K562 (cell line): ENCODE measurements at regions not wholly inside any gene's neighbourhood (a gene's known extent, or its start where the extent isn't known, plus 50 kb on each side); places are given as distances from the start of the nearest gene placed in this dataset.

Experiments
- ATAC-seq: fragments of 200-7000 bp; cut with Tn5 transposase; 3 replicates; pipeline ENCODE4 v1.9.1; 2020; ENCODE audit warnings: moderate library complexity
- BruUV-seq: library from RNA; stranded (reverse); fragments of 400-500 nt; replicated peaks from 2 replicates; lab custom pipeline; 2021; lab: Mats Ljungman, UMichigan
- CTCF ChIA-PET: fragments of 300-600 bp; formaldehyde crosslinking; extraction: SDS; loops from one replicate; lab custom pipeline; 2021; ENCODE audit warnings: low intra/inter-chr PET ratio; lab: Yijun Ruan, JAX
- POLR2A ChIA-PET: fragments of 300-600, 350-650 bp; sonication (Branson Sonifier 250); formaldehyde crosslinking; extraction: SDS; loops from one replicate; lab custom pipeline; 2021; ENCODE audit warnings: antibody characterized with exemption, inconsistent platforms; lab: Yijun Ruan, JAX
- DNase-seq, 4 experiments: peaks; one replicate each; pipeline versions ENCODE4 v3.0.0 to v3.0.0-alpha.2; 2011 to 2018; ENCODE audit warnings: low spot score in 3 of 4, mixed read lengths in 3 of 4; ENCODE audit errors: extremely low read depth in 1 of 4
- FAIRE-seq: peaks from 2 replicates; lab custom pipeline; 2011; peaks lifted over from hg19 to GRCh38; lab: Jason Lieb, UNC
- H2AFZ ChIP-seq: 2 replicates; pipeline ENCODE4 v1.6.0; 2011; ENCODE audit warnings: low read depth, low read length, control low read depth, inconsistent platforms
- H3K27ac ChIP-seq: fragments of 200-600 bp; 3 replicates; pipeline ENCODE4 v1.8.0; 2011; ENCODE audit warnings: low read depth, mild to moderate bottlenecking, control low read depth, inconsistent platforms, low read length, moderate library complexity, mixed read lengths; ENCODE audit errors: extremely low read depth
- H3K27me3 ChIP-seq, 2 experiments: fragments of 300-600 bp in 1 of 2; 2 replicates in 1 of 2; 3 replicates in 1 of 2; pipeline versions ENCODE4 v1.6.0 to v1.8.0; 2011; ENCODE audit warnings: inconsistent platforms in 2 of 2, low read length in 2 of 2, mild to moderate bottlenecking in 1 of 2, mixed read lengths in 1 of 2, moderate library complexity in 1 of 2; ENCODE audit not compliant: control insufficient read depth in 2 of 2, insufficient read depth in 2 of 2
- H3K36me3 ChIP-seq: fragments of 300-600 bp; 3 replicates; pipeline ENCODE4 v1.8.0; 2011; ENCODE audit warnings: mild to moderate bottlenecking, low read length, inconsistent platforms; ENCODE audit not compliant: control insufficient read depth, insufficient read depth
- H3K4me1 ChIP-seq, 2 experiments: fragments of 200-600 bp in 1 of 2; replicated peaks in 1 of 2; 2 replicates in 1 of 2; 3 replicates in 1 of 2; pipeline versions ENCODE4 v1.5.1 to v1.8.0; 2011; ENCODE audit warnings: inconsistent platforms in 2 of 2, low read length in 2 of 2, mild to moderate bottlenecking in 1 of 2, mixed read lengths in 1 of 2, moderate library complexity in 1 of 2; ENCODE audit not compliant: control insufficient read depth in 2 of 2, insufficient read depth in 2 of 2
- H3K4me2 ChIP-seq: 2 replicates; pipeline ENCODE4 v1.6.1; 2011; ENCODE audit warnings: low read length, control low read depth, inconsistent platforms, mixed read lengths; ENCODE audit not compliant: insufficient read depth
- H3K4me3 ChIP-seq: fragments of 200-600 bp; sonication (generic), shearing (Covaris generic); 2 replicates; pipeline ENCODE4 v1.5.1; 2016; ENCODE audit warnings: control low read depth, inconsistent platforms
- H3K79me2 ChIP-seq: fragments of 200-600 bp; 3 replicates; pipeline ENCODE4 v1.8.0; 2011; ENCODE audit warnings: low read length, inconsistent platforms; ENCODE audit not compliant: control insufficient read depth, insufficient read depth
- H3K9ac ChIP-seq, 2 experiments: 2 replicates each; pipeline versions ENCODE4 v1.6.0 to v1.6.1; 2011; ENCODE audit warnings: low read depth in 2 of 2, low read length in 2 of 2, control low read depth in 1 of 2, inconsistent platforms in 1 of 2, mild to moderate bottlenecking in 1 of 2, mixed read lengths in 1 of 2; ENCODE audit not compliant: insufficient read depth in 1 of 2
- H3K9me1 ChIP-seq: one replicate; pipeline ENCODE4 v1.6.0; 2011; ENCODE audit warnings: inconsistent platforms, mild to moderate bottlenecking, low read length, moderate library complexity; ENCODE audit not compliant: control insufficient read depth, insufficient read depth
- H3K9me3 ChIP-seq: replicated peaks from 2 replicates; pipeline ENCODE4 v1.5.1; 2011; ENCODE audit warnings: low read depth, low read length, inconsistent platforms; ENCODE audit not compliant: control insufficient read depth, insufficient read depth
- H4K20me1 ChIP-seq: replicated peaks from 2 replicates; pipeline ENCODE4 v1.6.1; 2011; ENCODE audit warnings: low read length, inconsistent platforms, mixed read lengths; ENCODE audit not compliant: control insufficient read depth, insufficient read depth
- ARID3A ChIP-seq: IDR thresholded peaks from 2 replicates; pipeline ENCODE4 v1.6.1; 2012; ENCODE audit warnings: low read depth, low read length, improper control_type of control experiment, borderline replicate concordance
- BRCA1 ChIP-seq, 2 experiments: fragments of 450-650 bp in 1 of 2; sonication (generic) in 1 of 2; formaldehyde crosslinking in 1 of 2; IDR thresholded peaks; 2 replicates each; pipeline versions ENCODE4 v1.5.0 to v1.6.1; 2017 to 2020; ENCODE audit warnings: mild to moderate bottlenecking in 1 of 2, missing genetic modification reagents in 1 of 2
- CREBBP ChIP-seq: IDR thresholded peaks from one replicate; pipeline ENCODE4 v1.6.1; 2012; ENCODE audit warnings: low read depth, mild to moderate bottlenecking, control low read depth, inconsistent platforms, low read length
- GABPB2 ChIP-seq: fragments of 250-450 bp; sonication (Bioruptor Pico); conservative IDR thresholded peaks from 2 replicates; pipeline ENCODE4 v1.5.1; 2021; ENCODE audit warnings: mild to moderate bottlenecking
- SMARCB1 ChIP-seq: IDR thresholded peaks from 2 replicates; pipeline ENCODE4 v1.6.1; 2011; ENCODE audit warnings: improper control_type of control experiment, low read depth; ENCODE audit not compliant: insufficient read length
- SUPT5H ChIP-seq: fragments of 450-650 bp; IDR thresholded peaks from 2 replicates; pipeline ENCODE4 v1.6.1; 2016
- THRAP3 ChIP-seq: fragments of 450-650 bp; IDR thresholded peaks from 2 replicates; pipeline ENCODE4 v1.6.1; 2016; ENCODE audit warnings: mild to moderate bottlenecking, inconsistent platforms, borderline replicate concordance
- TRIM24 ChIP-seq, 2 experiments: fragments of 450-650 bp; IDR thresholded peaks; 2 replicates each; pipeline ENCODE4 v1.6.1; 2016
- ZBTB1 ChIP-seq: sonication (generic); formaldehyde crosslinking; IDR thresholded peaks from 2 replicates; pipeline ENCODE4 v1.8.1; 2023; ENCODE audit warnings: missing genetic modification reagents, low read depth, mild to moderate bottlenecking, borderline replicate concordance
- ZBTB9 ChIP-seq: fragments of 450-650 bp; formaldehyde crosslinking; IDR thresholded peaks from 2 replicates; pipeline ENCODE4 v1.4.0; 2020; ENCODE audit warnings: mild to moderate bottlenecking, moderate library complexity
- ZNF347 ChIP-seq: fragments of 450-650 bp; formaldehyde crosslinking; IDR thresholded peaks from 2 replicates; pipeline ENCODE4 v1.4.0; 2020; ENCODE audit warnings: low read depth, mild to moderate bottlenecking, moderate library complexity
- WGBS: fragments of 100-300 bp; shearing (Covaris generic); methylation state at CpG from one replicate; pipeline ENCODE4 v1.1.6; 2016; ENCODE audit warnings: low coverage, mixed read lengths; ENCODE audit not compliant: insufficient coverage; ENCODE audit errors: missing lambda C conversion rate; 5-methylcytosine and 5-hydroxymethylcytosine counted together
- in situ Hi-C: fragments of 300-500 bp; cut with MboI; formaldehyde crosslinking; loops from 4 replicates; pipeline ENCODE4 v1.15.0; 2018; ENCODE audit warnings: inconsistent platforms, mixed read lengths
- intact Hi-C: fragments of 100-400 bp; cut with micrococcal nuclease; formaldehyde crosslinking; loops from 2 replicates; pipeline ENCODE4 v1.14.2; 2022
- TF ChIP-seq, protein P1 (sequence below): fragments of 450-650 bp; IDR thresholded peaks from 2 replicates; pipeline ENCODE4 v1.6.1; 2016; ENCODE audit warnings: mild to moderate bottlenecking
- TF ChIP-seq, protein P2 (sequence below): fragments of 250-450 bp; sonication (Bioruptor Pico); IDR thresholded peaks from 2 replicates; pipeline ENCODE4 v1.8.0; 2022; ENCODE audit warnings: inconsistent platforms, mild to moderate bottlenecking, moderate library complexity, borderline replicate concordance

GRCh38 chr15:92803536-92803851 lies 96.6 kb upstream of the CHD2 start (continued):
- no peak for TF ChIP-seq ARID3A
- TF ChIP-seq ZBTB9 (CRISPR knock-in tag) = no peak

DNA sequence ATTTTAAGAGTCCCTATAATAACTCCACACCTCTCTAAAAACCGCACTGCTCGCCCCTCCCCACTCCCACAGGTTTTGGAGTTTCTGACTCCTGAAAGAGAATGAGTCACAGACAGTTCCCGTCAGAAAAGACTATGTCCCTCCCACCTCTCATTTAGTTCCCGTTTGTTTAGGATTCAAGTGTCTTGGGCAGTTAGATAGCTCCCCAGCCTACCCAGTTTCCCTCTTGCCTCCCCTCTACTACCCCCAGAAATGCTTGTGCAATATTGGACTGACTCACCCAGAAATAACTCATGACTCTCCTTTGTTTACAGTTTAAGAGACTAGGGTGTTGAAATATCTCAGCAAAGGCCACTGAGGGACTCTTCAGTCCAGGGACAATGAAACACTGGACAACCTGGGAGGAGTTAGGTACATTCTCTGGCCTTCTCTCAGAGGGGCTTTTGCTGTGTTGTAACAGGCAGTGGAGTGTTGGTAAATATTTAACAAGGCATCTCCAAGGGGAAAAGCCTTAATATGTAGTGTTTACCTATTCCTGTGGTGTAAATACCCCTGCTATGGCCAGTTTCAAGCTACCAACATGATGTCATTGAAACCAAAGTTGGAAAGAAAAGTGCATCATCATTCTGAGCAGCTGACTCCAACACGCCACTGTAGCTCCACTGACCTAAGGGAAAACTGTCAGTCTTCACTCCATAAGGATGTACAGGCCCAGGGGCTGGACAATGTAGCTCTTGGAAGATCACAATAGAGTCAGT lies 96.1 kb upstream of the CHD2 start:
- Histone ChIP-seq H3K79me2 (peaks cover 14% of the 10 kb centered on the region), H3K4me3 (no peak overlapping the region), H3K36me3 (no peaks in the 10 kb centered on the region), H3K4me1 (peaks cover 42 to 48% of the 10 kb centered on the region in 2 experiments), H3K27ac (peak overlapping the region; percentile 99), H3K4me2 (peak overlapping the region; percentile 70), H3K27me3 (no peaks in the 10 kb centered on the region), H3K9ac (peak overlapping the region; percentile 26 to 81; a peak in 3 of 4 replicates), H3K9me1 (no peaks in the 10 kb centered on the region), H2AFZ (peak overlapping the region; percentile 79), H4K20me1 (no peaks in the 10 kb centered on the region), H3K9me3 (no peaks in the 10 kb centered on the region)
- ATAC-seq = peak; percentile 85
- ChIA-PET CTCF (interaction anchor here (0.6 kb wide), 1 partner anchor 62 kb away, joined by 4 read pairs; no protein-coding TSS in a partner anchor), POLR2A (interaction anchor here (0.7 to 2.2 kb wide), 21 partner anchors 8 to 158 kb away, joined by 3 to 23 read pairs (median 4); partner anchors contain the start of gene CHD2)
- intact Hi-C loops (loop anchor here (1.0 kb wide), 1 partner anchor 114 kb away; no protein-coding TSS in a partner anchor), in situ Hi-C loops (loop anchor here (5.0 kb wide), 1 partner anchor 108 kb away; no protein-coding TSS in a partner anchor)
- peak; percentile 96 for FAIRE-seq
- peak; percentile 72 to 96 (median 80) for DNase-seq
- WGBS = 0% methylated on average over 5 of the region's 5 CpGs
- BruUV-seq = TSS peak; percentile 91
- TF ChIP-seq, protein P1, sequence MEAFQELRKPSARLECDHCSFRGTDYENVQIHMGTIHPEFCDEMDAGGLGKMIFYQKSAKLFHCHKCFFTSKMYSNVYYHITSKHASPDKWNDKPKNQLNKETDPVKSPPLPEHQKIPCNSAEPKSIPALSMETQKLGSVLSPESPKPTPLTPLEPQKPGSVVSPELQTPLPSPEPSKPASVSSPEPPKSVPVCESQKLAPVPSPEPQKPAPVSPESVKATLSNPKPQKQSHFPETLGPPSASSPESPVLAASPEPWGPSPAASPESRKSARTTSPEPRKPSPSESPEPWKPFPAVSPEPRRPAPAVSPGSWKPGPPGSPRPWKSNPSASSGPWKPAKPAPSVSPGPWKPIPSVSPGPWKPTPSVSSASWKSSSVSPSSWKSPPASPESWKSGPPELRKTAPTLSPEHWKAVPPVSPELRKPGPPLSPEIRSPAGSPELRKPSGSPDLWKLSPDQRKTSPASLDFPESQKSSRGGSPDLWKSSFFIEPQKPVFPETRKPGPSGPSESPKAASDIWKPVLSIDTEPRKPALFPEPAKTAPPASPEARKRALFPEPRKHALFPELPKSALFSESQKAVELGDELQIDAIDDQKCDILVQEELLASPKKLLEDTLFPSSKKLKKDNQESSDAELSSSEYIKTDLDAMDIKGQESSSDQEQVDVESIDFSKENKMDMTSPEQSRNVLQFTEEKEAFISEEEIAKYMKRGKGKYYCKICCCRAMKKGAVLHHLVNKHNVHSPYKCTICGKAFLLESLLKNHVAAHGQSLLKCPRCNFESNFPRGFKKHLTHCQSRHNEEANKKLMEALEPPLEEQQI = no peak; the same call in 1 of the 2 replicates
- TF ChIP-seq BRCA1 (IDR thresholded peaks at IDR 0.05) (no peak), BRCA1 (CRISPR knock-in tag; IDR thresholded peaks at IDR 0.05) (no peak), ZBTB1 (CRISPR knock-in tag) (no peak), TRIM24 (IDR thresholded peaks at IDR 0.05) (peak; percentile 93 to 95), GABPB2 (no peak), THRAP3 (no peak), SUPT5H (0 out of 2 replicates have a peak, but pooled peaks have one; percentile 27), ZNF347 (no peak), CREBBP (no peak), SMARCB1 (peak; percentile 47)
- TF ChIP-seq, protein P2, sequence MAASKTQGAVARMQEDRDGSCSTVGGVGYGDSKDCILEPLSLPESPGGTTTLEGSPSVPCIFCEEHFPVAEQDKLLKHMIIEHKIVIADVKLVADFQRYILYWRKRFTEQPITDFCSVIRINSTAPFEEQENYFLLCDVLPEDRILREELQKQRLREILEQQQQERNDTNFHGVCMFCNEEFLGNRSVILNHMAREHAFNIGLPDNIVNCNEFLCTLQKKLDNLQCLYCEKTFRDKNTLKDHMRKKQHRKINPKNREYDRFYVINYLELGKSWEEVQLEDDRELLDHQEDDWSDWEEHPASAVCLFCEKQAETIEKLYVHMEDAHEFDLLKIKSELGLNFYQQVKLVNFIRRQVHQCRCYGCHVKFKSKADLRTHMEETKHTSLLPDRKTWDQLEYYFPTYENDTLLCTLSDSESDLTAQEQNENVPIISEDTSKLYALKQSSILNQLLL = no peak
